Spleen (tissue), 7 donors: ENCODE measurements at regions not wholly inside any gene's neighbourhood (a gene's known extent, or its start where the extent isn't known, plus 50 kb on each side); places are given as distances from the start of the nearest gene placed in this dataset.
"Not testable (repeated sequence)": the region's sequence is repeated elsewhere in the genome, so short reads cannot be mapped to it uniquely, and the experiment has no call there.

Source experiments
- CTCF ChIP-seq, 11 experiments: fragments of 200-600 bp in 7 of 11; fragments of 450-650 bp in 4 of 11; sonication (generic) in 4 of 11; IDR thresholded peaks in 8 of 11; conservative IDR thresholded peaks in 3 of 11; 1 replicate in 7 of 11; 2 replicates in 4 of 11; pipeline versions ENCODE4 v1.4.0 to v1.8.0; 2016 to 2021; ENCODE audit warnings: antibody characterized with exemption in 11 of 11, inconsistent platforms in 4 of 11, mild to moderate bottlenecking in 1 of 11
- POLR2A ChIP-seq, 3 donors: fragments of 450-650 bp; IDR thresholded peaks; one replicate each; pipeline ENCODE4 v1.5.1; 2017; ENCODE audit warnings: antibody characterized with exemption in 3 of 3, mild to moderate bottlenecking in 1 of 3
- POLR2AphosphoS5 ChIP-seq, 3 donors: sonication (generic); formaldehyde crosslinking; IDR thresholded peaks; one replicate each; pipeline ENCODE4 v1.5.1; 2017; ENCODE audit warnings: antibody characterized with exemption in 3 of 3
- donor health status: DM: no; HTN: no; CAD: no; lungs with moderate emphysema.
- donor health status: DM: no; HTN: no; CAD: no.
- donor health status: DM: no; HTN: no; CAD: no.

GRCh38 chr20:30570622-30571021 is 686.8 kb upstream of the DEFB115 start:
- TF ChIP-seq CTCF (IDR thresholded peaks at IDR 0.05 in 8 of 11, conservative IDR thresholded peaks at IDR 0.05 in 3 of 11); POLR2AphosphoS5 (IDR thresholded peaks at IDR 0.05); POLR2A (IDR thresholded peaks at IDR 0.05): not testable (repeated sequence)
